ENCODE measurements at regions not wholly inside any gene's neighbourhood (a gene's known extent, or its start where the extent isn't known, plus 50 kb on each side); places are given as distances from the start of the nearest gene placed in this dataset.
"Not testable (repeated sequence)": the region's sequence is repeated elsewhere in the genome, so short reads cannot be mapped to it uniquely, and the experiment has no call there.

DNA sequence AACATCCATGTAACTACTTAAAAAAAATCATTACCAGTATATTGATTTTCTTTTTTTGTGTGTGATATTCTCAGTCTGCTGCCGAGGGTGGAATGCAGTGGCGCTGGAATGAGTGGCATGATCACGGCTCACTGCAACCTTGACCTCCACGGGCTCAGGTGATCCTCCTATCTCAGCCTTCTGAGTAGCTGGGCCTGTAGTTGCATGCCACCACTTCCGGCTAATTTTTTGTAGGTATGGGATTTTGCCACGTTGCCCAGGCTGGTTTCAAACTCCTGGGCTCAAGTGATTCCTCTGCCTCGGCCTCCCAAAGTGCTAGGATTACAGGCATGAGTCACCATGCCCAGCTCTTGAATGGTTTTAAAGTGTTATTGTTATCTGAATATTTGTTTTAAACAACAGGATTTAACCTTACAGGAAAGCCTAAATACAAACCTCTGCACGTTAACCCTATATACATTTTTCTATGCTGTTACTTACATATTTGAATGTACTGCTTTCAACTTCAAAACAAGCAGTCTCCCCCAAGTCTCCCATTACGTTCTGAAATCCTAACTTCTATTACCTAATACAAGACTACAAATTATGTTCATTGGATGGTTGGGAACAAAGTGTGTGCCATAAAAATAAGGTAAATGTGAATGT is 61.7 kb downstream of the KPNA2 start:
- no peak for DNase-seq (ENCODE audit: low spot score)
- Histone ChIP-seq H3K4me3 (no peak overlapping the region), H3K27ac (no peak overlapping the region)
- TF ChIP-seq, protein P1, sequence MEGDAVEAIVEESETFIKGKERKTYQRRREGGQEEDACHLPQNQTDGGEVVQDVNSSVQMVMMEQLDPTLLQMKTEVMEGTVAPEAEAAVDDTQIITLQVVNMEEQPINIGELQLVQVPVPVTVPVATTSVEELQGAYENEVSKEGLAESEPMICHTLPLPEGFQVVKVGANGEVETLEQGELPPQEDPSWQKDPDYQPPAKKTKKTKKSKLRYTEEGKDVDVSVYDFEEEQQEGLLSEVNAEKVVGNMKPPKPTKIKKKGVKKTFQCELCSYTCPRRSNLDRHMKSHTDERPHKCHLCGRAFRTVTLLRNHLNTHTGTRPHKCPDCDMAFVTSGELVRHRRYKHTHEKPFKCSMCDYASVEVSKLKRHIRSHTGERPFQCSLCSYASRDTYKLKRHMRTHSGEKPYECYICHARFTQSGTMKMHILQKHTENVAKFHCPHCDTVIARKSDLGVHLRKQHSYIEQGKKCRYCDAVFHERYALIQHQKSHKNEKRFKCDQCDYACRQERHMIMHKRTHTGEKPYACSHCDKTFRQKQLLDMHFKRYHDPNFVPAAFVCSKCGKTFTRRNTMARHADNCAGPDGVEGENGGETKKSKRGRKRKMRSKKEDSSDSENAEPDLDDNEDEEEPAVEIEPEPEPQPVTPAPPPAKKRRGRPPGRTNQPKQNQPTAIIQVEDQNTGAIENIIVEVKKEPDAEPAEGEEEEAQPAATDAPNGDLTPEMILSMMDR (IDR thresholded peaks at IDR 0.05) = no peak

- not testable (repeated sequence) for H3K27ac ChIP-seq; DNase-seq (ENCODE audit: low spot score)
These were observed 63.8 kb downstream of the KPNA2 start for GRCh38 chr17:68099341-68099753.

GRCh38 chr17:68100000-68100641 is 64.6 kb downstream of the KPNA2 start:
- Histone ChIP-seq H3K4me3 (no peak overlapping the region), H3K27ac (no peak overlapping the region)
- DNase-seq (ENCODE audit: low spot score) = no peak
- TF ChIP-seq, protein P1 (IDR thresholded peaks at IDR 0.05) = no peak

More at GRCh38 chr17:68099341-68099753, 63.8 kb downstream of the KPNA2 start:
- H3K4me3 ChIP-seq = not testable (repeated sequence)

DNA sequence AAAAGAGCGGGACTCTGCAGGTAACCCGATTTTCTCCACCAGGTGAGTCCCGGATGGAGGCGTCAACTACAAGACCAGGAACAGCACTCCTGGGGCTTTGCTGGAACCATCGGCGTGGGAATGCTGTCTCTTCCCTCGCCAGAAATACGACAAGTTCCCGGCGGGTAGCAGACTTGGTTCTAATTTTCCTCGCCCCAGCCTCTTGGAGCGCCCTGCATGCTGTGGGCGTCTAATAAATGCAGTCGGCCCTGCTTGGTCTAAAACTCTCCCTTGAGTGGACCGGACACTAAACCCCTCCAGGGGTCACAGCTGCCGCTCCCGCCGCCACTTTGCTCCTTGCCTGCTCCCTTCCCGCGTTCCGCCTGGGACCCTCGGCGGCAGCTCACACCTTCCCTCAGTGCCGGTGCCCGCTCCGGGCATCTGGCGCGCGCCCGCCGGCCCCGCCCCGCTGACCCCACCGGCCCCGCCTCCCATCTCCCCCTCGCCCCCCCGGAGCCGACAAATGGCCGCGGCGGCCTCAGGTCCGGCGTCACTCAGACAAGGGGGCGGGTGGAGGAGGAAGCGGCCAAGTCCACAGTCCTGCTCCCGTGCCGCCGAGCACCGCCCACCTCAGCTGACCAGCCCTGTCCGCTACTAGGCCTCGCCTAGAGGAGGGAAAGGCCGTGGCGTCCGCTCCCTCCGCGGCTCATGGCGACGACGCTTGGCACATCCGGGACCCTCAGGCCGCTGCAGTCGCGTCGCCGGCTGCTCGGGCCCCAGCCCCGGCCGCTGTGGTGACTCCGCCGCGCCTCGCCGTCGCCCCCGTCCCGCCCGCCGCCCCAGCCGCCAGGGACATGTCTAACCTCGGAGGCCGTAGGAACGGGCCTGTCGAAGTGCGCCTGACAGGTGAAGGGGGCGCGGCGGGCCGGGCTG is 65.8 kb downstream of the KPNA2 start:
- Histone ChIP-seq H3K27ac (peak overlapping the region; percentile 88 to 89), H3K4me3 (peak overlapping the region; percentile 79)
- DNase-seq (ENCODE audit: low spot score) = peak; percentile 95
- TF ChIP-seq, protein P1 (IDR thresholded peaks at IDR 0.05) = no peak

DNA sequence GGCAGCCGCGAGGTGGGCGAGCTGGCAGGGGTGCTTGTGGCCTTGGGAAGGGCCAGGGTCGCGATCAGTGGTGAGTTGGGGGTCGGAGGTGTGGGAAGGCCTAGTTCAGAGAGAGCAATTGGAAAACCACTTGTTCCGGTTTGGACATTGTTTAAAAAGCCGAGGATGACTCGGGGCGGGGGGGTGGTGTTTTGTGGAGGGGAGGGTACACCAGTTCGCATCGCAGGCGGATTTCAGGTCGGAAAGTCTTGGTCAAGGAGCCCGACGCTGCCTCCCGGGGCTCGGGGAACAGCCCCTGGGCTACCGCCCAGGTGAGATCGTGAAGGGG is 66.4 kb downstream of the KPNA2 start:
- peak overlapping the region; percentile 88 to 89 for H3K27ac ChIP-seq
- DNase-seq (ENCODE audit: low spot score) = no peak
- TF ChIP-seq, protein P1 (IDR thresholded peaks at IDR 0.05) = no peak
- peak overlapping the region; percentile 79 for H3K4me3 ChIP-seq

- DNase-seq (ENCODE audit: low spot score) = no peak
- TF ChIP-seq, protein P1 (IDR thresholded peaks at IDR 0.05) = no peak
- Histone ChIP-seq H3K27ac (peak overlapping the region; percentile 88 to 89), H3K4me3 (peak overlapping the region; percentile 79)
These were observed 66.8 kb downstream of the KPNA2 start for GRCh38 chr17:68102318-68102758.

- TF ChIP-seq, protein P1 (IDR thresholded peaks at IDR 0.05) = no peak
- no peak for DNase-seq (ENCODE audit: low spot score)
- Histone ChIP-seq H3K4me3 (peak overlapping the region; percentile 79), H3K27ac (peak overlapping the region in 1 of 2 donors; percentile 89)
These were observed 67.6 kb downstream of the KPNA2 start for GRCh38 chr17:68103148-68103547.
